Right atrium auricular region (tissue), 2 donors: ENCODE measurements at regions not wholly inside any gene's neighbourhood (a gene's known extent, or its start where the extent isn't known, plus 50 kb on each side); places are given as distances from the start of the nearest gene placed in this dataset.

ENCODE experiments used
- DNase-seq: peaks from one replicate; pipeline ENCODE4 v3.0.0-alpha.2; 2019; ENCODE audit warnings: low spot score
- H3K27ac ChIP-seq, 2 donors: fragments of 200-600 bp; sonication (generic); 1 replicate in 1 of 2; 2 replicates in 1 of 2; pipeline ENCODE4 v1.5.1; 2016 to 2019
- H3K27me3 ChIP-seq, 2 donors: fragments of 200-600 bp; sonication (generic); one replicate each; pipeline versions ENCODE4 v1.5.1 to v1.6.0; 2017 to 2019
- H3K36me3 ChIP-seq: fragments of 200-600 bp; sonication (generic); one replicate; pipeline ENCODE4 v1.5.1; 2016
- H3K4me1 ChIP-seq, 2 donors: fragments of 200-600 bp; sonication (generic); one replicate each; pipeline versions ENCODE4 v1.5.1 to v1.6.0; 2017 to 2019
- H3K4me3 ChIP-seq, 2 donors: fragments of 200-600 bp; sonication (generic); 1 replicate in 1 of 2; 2 replicates in 1 of 2; pipeline ENCODE4 v1.5.1; 2017 to 2019; ENCODE audit warnings: mild to moderate bottlenecking in 1 of 2, moderate library complexity in 1 of 2
- H3K9me3 ChIP-seq, 2 donors: fragments of 200-600 bp; sonication (generic); one replicate each; pipeline ENCODE4 v1.5.1; 2019
- CTCF ChIP-seq, 2 donors: fragments of 200-600 bp; sonication (generic); IDR thresholded peaks; one replicate each; pipeline ENCODE4 v1.5.1; 2019; ENCODE audit warnings: antibody characterized with exemption in 2 of 2

- Histone ChIP-seq H3K4me3 (no peak overlapping the region), H3K27me3 (no peaks in the 10 kb centered on the region), H3K27ac (no peak overlapping the region), H3K4me1 (no peaks in the 10 kb centered on the region), H3K36me3 (no peaks in the 10 kb centered on the region), H3K9me3 (no peaks in the 10 kb centered on the region)
- TF ChIP-seq CTCF (IDR thresholded peaks at IDR 0.05) = no peak
- no peak for DNase-seq
These were observed 571.9 kb upstream of the FTMT start for GRCh38 chr5:121279801-121280200.

- no peak for TF ChIP-seq CTCF (IDR thresholded peaks at IDR 0.05)
- Histone ChIP-seq H3K9me3 (no peaks in the 10 kb centered on the region), H3K27me3 (no peaks in the 10 kb centered on the region), H3K36me3 (no peaks in the 10 kb centered on the region), H3K4me3 (no peak overlapping the region), H3K4me1 (no peaks in the 10 kb centered on the region), H3K27ac (no peak overlapping the region)
- DNase-seq = no peak
These were observed 565.7 kb upstream of the FTMT start for GRCh38 chr5:121285801-121286521.

- Histone ChIP-seq H3K4me3 (no peak overlapping the region), H3K4me1 (no peaks in the 10 kb centered on the region), H3K27me3 (no peaks in the 10 kb centered on the region), H3K9me3 (no peaks in the 10 kb centered on the region), H3K27ac (no peak overlapping the region), H3K36me3 (no peaks in the 10 kb centered on the region)
- TF ChIP-seq CTCF (IDR thresholded peaks at IDR 0.05) = no peak
- no peak for DNase-seq
These were observed 562.9 kb upstream of the FTMT start for GRCh38 chr5:121288781-121289180.

- no peak overlapping the region for H3K4me3 ChIP-seq
- no peaks in the 10 kb centered on the region for H3K27me3 ChIP-seq
- no peak for DNase-seq
- no peaks in the 10 kb centered on the region for H3K9me3 ChIP-seq
- no peaks in the 10 kb centered on the region for H3K36me3 ChIP-seq
- TF ChIP-seq CTCF (IDR thresholded peaks at IDR 0.05) = no peak
- no peak overlapping the region for H3K27ac ChIP-seq
- H3K4me1 ChIP-seq = no peaks in the 10 kb centered on the region
These were observed 559.0 kb upstream of the FTMT start for GRCh38 chr5:121292664-121293063.

GRCh38 chr5:121296356-121296755 is 555.3 kb upstream of the FTMT start:
- no peak overlapping the region for H3K27ac ChIP-seq
- no peak overlapping the region for H3K4me3 ChIP-seq
- no peak for TF ChIP-seq CTCF (IDR thresholded peaks at IDR 0.05)
- H3K36me3 ChIP-seq = no peaks in the 10 kb centered on the region
- H3K9me3 ChIP-seq = no peaks in the 10 kb centered on the region
- H3K27me3 ChIP-seq = no peaks in the 10 kb centered on the region
- DNase-seq = no peak
- H3K4me1 ChIP-seq = no peaks in the 10 kb centered on the region

DNA sequence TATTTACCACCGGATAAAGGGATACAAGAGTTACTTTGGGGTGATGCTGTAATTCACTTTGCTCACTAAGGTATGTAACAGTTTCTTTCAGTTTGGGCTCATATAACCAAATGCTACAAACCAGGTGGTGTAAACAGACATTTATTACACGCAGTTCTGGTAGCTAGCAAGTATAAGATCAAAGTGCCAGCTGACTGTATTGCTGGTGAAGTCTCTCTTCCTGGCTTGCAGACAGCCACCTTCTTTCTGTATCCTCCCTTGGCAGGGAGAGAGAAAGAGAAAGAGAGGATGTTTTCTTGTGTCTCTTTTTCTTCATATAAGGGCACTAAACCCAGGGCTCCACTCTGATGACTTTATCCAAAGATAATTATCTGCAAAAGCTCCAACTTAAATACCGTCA is 552.5 kb upstream of the FTMT start:
- Histone ChIP-seq H3K4me1 (no peaks in the 10 kb centered on the region), H3K27ac (no peak overlapping the region), H3K36me3 (no peaks in the 10 kb centered on the region), H3K9me3 (no peaks in the 10 kb centered on the region), H3K27me3 (no peaks in the 10 kb centered on the region), H3K4me3 (no peak overlapping the region)
- no peak for TF ChIP-seq CTCF (IDR thresholded peaks at IDR 0.05)
- no peak for DNase-seq
